Activated CD8-positive, alpha-beta T cell treated with anti-CD3 and anti-CD28 coated beads, Interleukin-2, amount 10 ng/mL, durations not matched to agents 7 days and 5 days (primary cell): ENCODE measurements at regions not wholly inside any gene's neighbourhood (a gene's known extent, or its start where the extent isn't known, plus 50 kb on each side); places are given as distances from the start of the nearest gene placed in this dataset.
"Not testable (repeated sequence)": the region's sequence is repeated elsewhere in the genome, so short reads cannot be mapped to it uniquely, and the experiment has no call there.

Experiments
- ATAC-seq: fragments of 150-1000 bp; cut with Tn5 transposase; one replicate; pipeline ENCODE4 v1.10.0; 2021; ENCODE audit warnings: moderate library complexity
- CTCF ChIA-PET: fragments of 350-600 bp; sonication (Branson Sonifier 250); formaldehyde crosslinking; loops from one replicate; lab custom pipeline; 2021; ENCODE audit warnings: antibody characterized with exemption; lab: Charles Lee
- POLR2A ChIA-PET: fragments of 350-600 bp; sonication (Branson Sonifier 250); formaldehyde crosslinking; loops from one replicate; lab custom pipeline; 2021; ENCODE audit warnings: antibody characterized with exemption; lab: Charles Lee
- DNase-seq: peaks from one replicate; pipeline ENCODE4 v3.0.0-alpha.2; 2020
- H3K27ac Mint-ChIP-seq: one replicate; pipeline ENCODE4 v1.8.0; 2021; ENCODE audit warnings: mild to moderate bottlenecking, mixed read lengths
- H3K27me3 Mint-ChIP-seq: one replicate; pipeline ENCODE4 v1.8.0; 2021; ENCODE audit warnings: low read depth, mixed read lengths
- H3K36me3 Mint-ChIP-seq: one replicate; pipeline ENCODE4 v1.8.0; 2021; ENCODE audit warnings: low read depth, mixed read lengths
- H3K4me1 Mint-ChIP-seq: one replicate; pipeline ENCODE4 v1.8.0; 2021; ENCODE audit warnings: low read depth, mixed read lengths
- H3K4me3 Mint-ChIP-seq: one replicate; pipeline ENCODE4 v1.8.0; 2021; ENCODE audit warnings: mild to moderate bottlenecking, mixed read lengths
- H3K9me3 Mint-ChIP-seq: one replicate; pipeline ENCODE4 v1.8.0; 2022; ENCODE audit warnings: mixed read lengths; ENCODE audit not compliant: insufficient read depth

GRCh38 chr10:85061401-85061800 is 733.0 kb downstream of the CCSER2 start:
- Mint-ChIP-seq H3K9me3 (no peaks in the 10 kb centered on the region), H3K4me1 (no peaks in the 10 kb centered on the region), H3K36me3 (no peaks in the 10 kb centered on the region), H3K27ac (no peak overlapping the region), H3K27me3 (no peaks in the 10 kb centered on the region), H3K4me3 (no peak overlapping the region)
- DNase-seq (no peak), ATAC-seq (no peak)
- POLR2A ChIA-PET, result no interaction called here
- CTCF ChIA-PET, result no interaction called here

GRCh38 chr10:85067955-85068354 is 739.6 kb downstream of the CCSER2 start:
- H3K9me3 Mint-ChIP-seq, result no peaks in the 10 kb centered on the region
- POLR2A ChIA-PET, result no interaction called here

GRCh38 chr10:85080934-85081333 is 752.5 kb downstream of the CCSER2 start:
- no peaks in the 10 kb centered on the region for H3K36me3 Mint-ChIP-seq
- POLR2A ChIA-PET, result no interaction called here

More at GRCh38 chr10:85067955-85068354, 739.6 kb downstream of the CCSER2 start:
- ATAC-seq, result no peak
- Mint-ChIP-seq H3K4me3 (no peak overlapping the region), H3K36me3 (no peaks in the 10 kb centered on the region), H3K4me1 (no peaks in the 10 kb centered on the region), H3K27me3 (no peaks in the 10 kb centered on the region), H3K27ac (no peak overlapping the region)
- no peak for DNase-seq
- CTCF ChIA-PET, result no interaction called here

GRCh38 chr10:85098835-85099521 is 770.6 kb downstream of the CCSER2 start:
- no peaks in the 10 kb centered on the region for H3K4me1 Mint-ChIP-seq
- DNase-seq (no peak), ATAC-seq (no peak)
- POLR2A ChIA-PET, result no interaction called here
- no peaks in the 10 kb centered on the region for H3K27me3 Mint-ChIP-seq
- no peak overlapping the region for H3K4me3 Mint-ChIP-seq
- H3K36me3 Mint-ChIP-seq, result no peaks in the 10 kb centered on the region
- CTCF ChIA-PET, result no interaction called here
- H3K9me3 Mint-ChIP-seq, result no peaks in the 10 kb centered on the region
- H3K27ac Mint-ChIP-seq, result no peak overlapping the region

More at GRCh38 chr10:85080934-85081333, 752.5 kb downstream of the CCSER2 start:
- no peaks in the 10 kb centered on the region for H3K9me3 Mint-ChIP-seq
- no peaks in the 10 kb centered on the region for H3K4me1 Mint-ChIP-seq
- H3K27ac Mint-ChIP-seq, result no peak overlapping the region
- no peak for DNase-seq
- CTCF ChIA-PET, result no interaction called here
- no peak for ATAC-seq
- H3K4me3 Mint-ChIP-seq, result no peak overlapping the region
- H3K27me3 Mint-ChIP-seq, result no peaks in the 10 kb centered on the region

- H3K27me3 Mint-ChIP-seq, result no peaks in the 10 kb centered on the region
- no peak overlapping the region for H3K27ac Mint-ChIP-seq
- ATAC-seq (no peak), DNase-seq (no peak)
- H3K9me3 Mint-ChIP-seq, result no peaks in the 10 kb centered on the region
- no peaks in the 10 kb centered on the region for H3K4me1 Mint-ChIP-seq
- no peaks in the 10 kb centered on the region for H3K36me3 Mint-ChIP-seq
- no peak overlapping the region for H3K4me3 Mint-ChIP-seq
- ChIA-PET CTCF (no interaction called here), POLR2A (no interaction called here)
These were observed 772.1 kb downstream of the CCSER2 start for GRCh38 chr10:85100495-85100894.

- CTCF ChIA-PET, result no interaction called here
- ATAC-seq, result no peak
- H3K36me3 Mint-ChIP-seq, result no peaks in the 10 kb centered on the region
- H3K4me1 Mint-ChIP-seq, result no peaks in the 10 kb centered on the region
- POLR2A ChIA-PET, result no interaction called here
- no peaks in the 10 kb centered on the region for H3K27me3 Mint-ChIP-seq
- no peak overlapping the region for H3K27ac Mint-ChIP-seq
- H3K9me3 Mint-ChIP-seq, result no peaks in the 10 kb centered on the region
- DNase-seq, result no peak
- H3K4me3 Mint-ChIP-seq, result no peak overlapping the region
These were observed 777.3 kb downstream of the CCSER2 start for GRCh38 chr10:85105614-85106255.

GRCh38 chr10:85111271-85111670 is 782.9 kb downstream of the CCSER2 start:
- no peaks in the 10 kb centered on the region for H3K9me3 Mint-ChIP-seq
- H3K27ac Mint-ChIP-seq, result no peak overlapping the region
- no peaks in the 10 kb centered on the region for H3K36me3 Mint-ChIP-seq
- H3K4me1 Mint-ChIP-seq, result no peaks in the 10 kb centered on the region
- POLR2A ChIA-PET, result no interaction called here
- no peaks in the 10 kb centered on the region for H3K27me3 Mint-ChIP-seq
- no peak overlapping the region for H3K4me3 Mint-ChIP-seq
- ATAC-seq (no peak), DNase-seq (no peak)
- CTCF ChIA-PET, result no interaction called here

GRCh38 chr10:85124603-85125051 is 796.2 kb downstream of the CCSER2 start:
- Mint-ChIP-seq H3K4me3 (no peak overlapping the region), H3K4me1 (no peaks in the 10 kb centered on the region), H3K27me3 (no peaks in the 10 kb centered on the region), H3K36me3 (no peaks in the 10 kb centered on the region), H3K27ac (no peak overlapping the region), H3K9me3 (no peaks in the 10 kb centered on the region)
- CTCF ChIA-PET, result no interaction called here
- DNase-seq (no peak), ATAC-seq (no peak)
- POLR2A ChIA-PET, result no interaction called here

- Mint-ChIP-seq H3K27ac (no peak overlapping the region), H3K9me3 (no peaks in the 10 kb centered on the region), H3K4me3 (no peak overlapping the region), H3K27me3 (no peaks in the 10 kb centered on the region), H3K4me1 (no peaks in the 10 kb centered on the region), H3K36me3 (no peaks in the 10 kb centered on the region)
- POLR2A ChIA-PET, result no interaction called here
- DNase-seq, result no peak
- CTCF ChIA-PET, result interaction anchor here (1.0 kb wide), 1 partner anchor 9 kb away, joined by 3 read pairs; no protein-coding TSS in a partner anchor
- no peak for ATAC-seq
These were observed 808.9 kb downstream of the CCSER2 start for GRCh38 chr10:85137253-85137652.

GRCh38 chr10:85138046-85138445 is 809.7 kb downstream of the CCSER2 start:
- no peaks in the 10 kb centered on the region for H3K9me3 Mint-ChIP-seq
- POLR2A ChIA-PET, result no interaction called here

GRCh38 chr10:85139124-85139523 is 810.7 kb downstream of the CCSER2 start:
- no peak overlapping the region for H3K27ac Mint-ChIP-seq
- ATAC-seq (no peak), DNase-seq (no peak)
- no peaks in the 10 kb centered on the region for H3K4me1 Mint-ChIP-seq
- no peak overlapping the region for H3K4me3 Mint-ChIP-seq
- ChIA-PET CTCF (no interaction called here), POLR2A (no interaction called here)
- no peaks in the 10 kb centered on the region for H3K9me3 Mint-ChIP-seq
- no peaks in the 10 kb centered on the region for H3K36me3 Mint-ChIP-seq
- no peaks in the 10 kb centered on the region for H3K27me3 Mint-ChIP-seq

More at GRCh38 chr10:85138046-85138445, 809.7 kb downstream of the CCSER2 start:
- Mint-ChIP-seq H3K27me3 (no peaks in the 10 kb centered on the region), H3K27ac (no peak overlapping the region), H3K36me3 (no peaks in the 10 kb centered on the region), H3K4me1 (no peaks in the 10 kb centered on the region), H3K4me3 (no peak overlapping the region)
- CTCF ChIA-PET, result no interaction called here
- DNase-seq, result no peak
- ATAC-seq, result no peak

- POLR2A ChIA-PET, H3K27me3 Mint-ChIP-seq, H3K9me3 Mint-ChIP-seq, CTCF ChIA-PET, ATAC-seq, H3K27ac Mint-ChIP-seq, H3K4me3 Mint-ChIP-seq, DNase-seq, H3K36me3 Mint-ChIP-seq, H3K4me1 Mint-ChIP-seq: not testable (repeated sequence)
These were observed 813.1 kb downstream of the CCSER2 start for GRCh38 chr10:85141520-85141919.
